ENCODE measurements at regions not wholly inside any gene's neighbourhood (a gene's known extent, or its start where the extent isn't known, plus 50 kb on each side); places are given as distances from the start of the nearest gene placed in this dataset.

- Histone ChIP-seq H2AFZ (ENCODE audit: low read depth, low read length) (no peak overlapping the region), H3K9me3 (replicated peaks; ENCODE audit: control insufficient read depth, insufficient read depth, low read length) (peaks cover 5% of the 10 kb centered on the region), H3K36me3 (ENCODE audit: control insufficient read depth in 2 of 2, extremely low read depth in 1 of 2, insufficient read depth in 2 of 2, low read length in 2 of 2) (no peaks in the 10 kb centered on the region), H3K4me3 (replicated peaks in 1 of 3; ENCODE audit: insufficient read depth in 1 of 3, low read depth in 1 of 3, low read length in 3 of 3) (no peak overlapping the region), H3K27ac (ENCODE audit: insufficient read depth, low read depth, low read length) (no peak overlapping the region), H3K27me3 (ENCODE audit: control insufficient read depth in 2 of 2, insufficient read depth in 2 of 2, low read length in 2 of 2) (no peaks in the 10 kb centered on the region), H3K4me1 (ENCODE audit: control insufficient read depth, extremely low read depth, insufficient read depth, low read length) (no peaks in the 10 kb centered on the region), H3K79me2 (ENCODE audit: control insufficient read depth, insufficient read depth, low read length) (no peaks in the 10 kb centered on the region), H3K4me2 (ENCODE audit: insufficient read depth, low read length) (no peak overlapping the region), H3K9me1 (replicated peaks; ENCODE audit: control insufficient read depth, extremely low read depth, insufficient read depth, low read length) (no peaks in the 10 kb centered on the region), H3K9ac (replicated peaks; ENCODE audit: extremely low read depth, insufficient read depth, low read length) (no peak overlapping the region), H4K20me1 (replicated peaks; ENCODE audit: control insufficient read depth, extremely low read depth, insufficient read depth, low read length) (no peaks in the 10 kb centered on the region)
- ChIA-PET POLR2A (no interaction called here), CTCF (no interaction called here)
- intact Hi-C loops (cut with micrococcal nuclease): no loop called here
- dilution Hi-C loops (cut with MboI; ENCODE audit: extremely low pct_ligation_motif_present, low sequenced_read_pairs): no loop called here
- no TSS peak for BruUV-seq (replicated peaks)
- FAIRE-seq: no peak
- TF ChIP-seq GATA2 (IDR thresholded peaks at IDR 0.05; ENCODE audit: insufficient read depth, insufficient read length, low read depth, low read length) (no peak), JUN (IDR thresholded peaks at IDR 0.05; ENCODE audit: borderline replicate concordance, insufficient read depth, insufficient read length, low read depth) (no peak), CTCF (IDR thresholded peaks at IDR 0.05; ENCODE audit: extremely low read depth in 1 of 2, insufficient read depth in 1 of 2, low read depth in 1 of 2, low read length in 2 of 2) (no peak), POLR2AphosphoS5 (IDR thresholded peaks at IDR 0.05; ENCODE audit: insufficient read depth, low read depth, low read length) (no peak), EZH2 (IDR thresholded peaks at IDR 0.05; ENCODE audit: borderline replicate concordance, low read depth, low read length, severe bottlenecking) (no peak), MAX (IDR thresholded peaks at IDR 0.05; ENCODE audit: insufficient read depth, insufficient read length) (no peak), POLR2A (IDR thresholded peaks at IDR 0.05; ENCODE audit: low read depth, low read length) (no peak), MYC (IDR thresholded peaks at IDR 0.05; ENCODE audit: low read depth, low read length) (no peak), FOS (IDR thresholded peaks at IDR 0.05; ENCODE audit: borderline replicate concordance, insufficient read depth, low read length) (no peak)
- DNase-seq (ENCODE audit: low read depth, low spot score): no peak
Measured at GRCh38 chr6:62614442-62614841, 328.4 kb upstream of the KHDRBS2 start.
